ENCODE measurements at regions not wholly inside any gene's neighbourhood (a gene's known extent, or its start where the extent isn't known, plus 50 kb on each side); places are given as distances from the start of the nearest gene placed in this dataset.
"Not testable (repeated sequence)": the region's sequence is repeated elsewhere in the genome, so short reads cannot be mapped to it uniquely, and the experiment has no call there.

GRCh38 chrX:97909245-97909644 is 1025.5 kb downstream of the RPA4 start:
- no peak for TF ChIP-seq ZFX (IDR thresholded peaks at IDR 0.05)
- no peak overlapping the region for H3K27ac ChIP-seq

DNA sequence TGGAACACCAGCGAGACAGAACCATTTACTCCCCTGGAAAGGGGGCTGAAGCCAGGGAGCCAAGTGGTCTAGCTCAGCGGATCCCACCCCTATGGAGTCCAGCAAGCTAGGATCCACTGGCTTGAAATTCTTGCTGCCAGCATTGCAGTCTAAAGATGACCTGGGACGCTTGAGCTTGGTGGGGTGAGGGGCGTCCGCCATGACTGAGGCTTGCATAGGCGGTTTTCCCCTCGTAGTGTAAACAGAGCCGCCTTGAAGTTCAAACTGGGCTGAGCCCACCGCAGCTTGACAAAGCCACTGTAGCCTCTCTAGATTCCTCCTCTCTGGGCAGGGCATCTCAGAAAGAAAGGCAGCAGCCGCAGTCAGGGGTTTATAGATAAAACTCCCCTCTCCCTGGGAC is 1031.7 kb downstream of the RPA4 start:
- not testable (repeated sequence) for H3K27ac ChIP-seq

GRCh38 chrX:97921223-97921622 is 1037.5 kb downstream of the RPA4 start:
- H3K27ac ChIP-seq = peak overlapping the region; percentile 57

DNA sequence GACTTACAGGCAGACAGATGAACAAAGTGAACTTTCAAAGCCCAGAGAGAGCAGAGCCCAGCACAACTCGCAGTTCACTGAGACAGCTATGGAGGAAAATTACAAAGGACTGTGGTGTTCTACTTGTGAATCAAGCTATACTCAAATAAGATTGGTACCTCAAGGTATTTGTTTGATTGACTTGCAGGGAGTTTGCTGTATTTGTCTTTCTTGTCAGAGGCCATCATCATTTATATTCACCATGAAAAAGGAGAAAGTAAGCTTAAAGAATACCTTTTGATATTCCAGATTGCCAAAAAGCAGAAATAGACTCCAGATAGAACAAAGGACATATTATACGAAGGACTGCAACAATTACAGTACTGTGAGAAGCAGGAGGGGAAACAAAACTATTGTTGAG is 1047.9 kb downstream of the RPA4 start:
- TF ChIP-seq CTCF (conservative IDR thresholded peaks at IDR 0.05) = no peak
- TF ChIP-seq ZFX (IDR thresholded peaks at IDR 0.05) = no peak
- H3K27ac ChIP-seq = no peak overlapping the region

DNA sequence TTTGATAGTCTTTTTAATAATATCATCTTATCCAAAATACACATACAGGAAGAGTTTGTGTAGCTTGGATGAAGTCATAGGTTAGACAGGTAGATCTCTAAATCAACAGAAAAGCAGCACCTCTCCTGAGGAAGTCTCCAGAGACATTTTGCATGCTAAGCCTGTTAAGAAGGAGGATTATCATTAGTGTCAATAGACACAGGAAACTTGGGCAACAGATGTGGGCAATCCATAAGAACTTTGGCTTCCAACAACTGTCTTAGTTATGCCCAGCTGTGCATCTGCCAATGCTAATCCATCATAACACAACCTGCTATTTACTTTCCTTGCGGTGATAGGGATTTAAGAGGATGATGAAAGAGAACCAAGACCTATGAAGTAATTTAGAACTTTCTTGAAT is 1052.6 kb downstream of the RPA4 start:
- no peak for TF ChIP-seq CTCF (conservative IDR thresholded peaks at IDR 0.05)
- TF ChIP-seq ZFX (IDR thresholded peaks at IDR 0.05) = no peak
- no peak overlapping the region for H3K27ac ChIP-seq

DNA sequence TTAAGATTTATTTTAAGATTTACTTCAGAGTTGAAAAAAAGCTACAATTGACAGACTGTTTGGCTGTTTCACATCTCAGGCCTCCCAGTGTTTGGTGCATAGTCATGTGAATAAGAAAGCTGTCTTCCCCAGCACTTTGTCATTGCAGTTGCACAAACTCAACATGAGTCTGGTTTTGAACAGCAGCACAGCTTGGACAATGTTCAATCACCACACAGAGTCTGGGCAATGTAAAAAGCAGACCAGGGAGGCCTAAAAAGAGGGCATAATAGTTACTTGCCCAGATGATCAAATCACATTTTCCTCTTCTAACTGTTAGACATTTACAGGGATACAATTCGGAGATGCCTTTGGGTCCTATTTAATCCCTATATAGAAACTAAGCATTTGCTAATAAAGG is 1055.0 kb downstream of the RPA4 start:
- TF ChIP-seq ZFX (IDR thresholded peaks at IDR 0.05) (no peak), CTCF (conservative IDR thresholded peaks at IDR 0.05) (no peak)
- no peak overlapping the region for H3K27ac ChIP-seq

DNA sequence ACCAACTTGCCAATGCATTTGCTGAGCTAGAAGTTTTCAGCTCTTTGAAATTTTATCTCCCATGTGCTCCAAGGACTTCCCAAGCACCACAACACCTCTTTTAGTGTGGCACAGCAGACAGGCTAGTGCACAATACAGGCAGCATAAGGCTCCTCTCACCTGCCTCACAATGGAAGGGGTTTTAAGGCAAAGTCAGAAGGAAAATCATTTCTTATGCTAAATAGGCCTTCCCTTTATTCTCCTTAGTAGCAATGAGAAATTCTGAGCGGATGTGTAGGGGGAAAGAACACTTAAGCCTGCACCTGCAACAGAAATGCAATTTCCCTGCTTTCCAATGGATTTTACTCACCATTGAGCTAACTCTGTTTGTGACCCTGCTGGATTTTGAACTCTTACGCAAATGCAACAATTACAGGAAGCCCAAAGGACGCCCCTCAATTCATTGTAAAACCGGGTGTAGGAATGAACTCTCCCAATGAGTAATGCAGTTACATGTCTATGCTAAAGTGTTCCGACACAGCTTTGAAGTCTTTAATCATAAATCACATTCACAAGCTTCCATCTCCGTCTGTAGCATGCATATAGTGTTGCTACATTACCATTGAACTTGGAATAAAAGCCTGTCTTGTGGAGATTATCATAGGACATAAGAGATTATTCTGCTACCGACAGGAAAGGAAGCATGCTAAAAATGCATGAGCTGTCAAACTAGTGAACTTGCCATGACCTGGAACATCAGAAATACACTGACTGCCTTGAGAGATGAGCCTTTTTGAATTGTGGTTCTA is 1084.9 kb downstream of the RPA4 start:
- H3K27ac ChIP-seq = no peak overlapping the region
- no peak for TF ChIP-seq ZFX (IDR thresholded peaks at IDR 0.05)
- no peak for TF ChIP-seq CTCF (conservative IDR thresholded peaks at IDR 0.05)

DNA sequence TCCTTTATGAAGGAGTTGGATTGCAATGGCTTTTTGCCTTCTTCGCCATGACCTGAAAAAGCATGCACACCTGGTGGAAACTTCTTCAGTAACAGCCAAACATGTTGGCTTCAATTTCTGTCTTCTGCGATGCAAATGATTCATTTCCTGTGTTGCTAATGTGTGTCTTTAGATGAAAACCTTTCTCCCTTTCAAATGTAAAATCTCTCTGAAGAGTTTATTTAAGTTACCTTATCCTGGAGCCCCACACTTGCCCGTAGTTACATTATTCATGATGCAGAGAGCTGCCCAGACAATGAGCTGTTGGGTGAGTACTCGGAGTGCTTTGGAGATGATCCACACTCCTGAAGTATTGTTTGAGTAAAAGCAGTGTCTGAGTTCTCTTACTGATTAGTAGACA is 1100.9 kb downstream of the RPA4 start:
- H3K27ac ChIP-seq = no peak overlapping the region
- TF ChIP-seq CTCF (conservative IDR thresholded peaks at IDR 0.05) (no peak), ZFX (IDR thresholded peaks at IDR 0.05) (no peak)

DNA sequence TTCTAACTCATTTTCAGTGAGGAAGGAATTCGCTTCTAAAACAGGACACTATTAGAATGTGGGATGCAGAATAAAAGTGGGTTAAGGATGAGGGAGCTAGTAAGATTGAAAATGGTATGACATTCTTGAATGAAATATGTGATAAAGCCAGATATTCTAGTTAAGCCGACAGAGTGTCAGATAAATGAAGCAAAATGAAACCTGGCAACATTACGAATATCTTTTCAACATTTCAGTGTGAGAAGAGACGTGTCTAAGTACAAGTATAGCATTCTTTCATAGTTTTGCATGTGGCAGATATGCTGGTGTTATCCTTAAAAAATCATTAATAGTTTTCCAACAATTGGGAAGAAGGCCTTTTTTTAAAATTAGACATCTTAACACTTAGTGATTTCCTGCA is 1101.4 kb downstream of the RPA4 start:
- no peak overlapping the region for H3K27ac ChIP-seq
- no peak for TF ChIP-seq CTCF (conservative IDR thresholded peaks at IDR 0.05)
